ENCODE measurements at regions not wholly inside any gene's neighbourhood (a gene's known extent, or its start where the extent isn't known, plus 50 kb on each side); places are given as distances from the start of the nearest gene placed in this dataset.

DNA sequence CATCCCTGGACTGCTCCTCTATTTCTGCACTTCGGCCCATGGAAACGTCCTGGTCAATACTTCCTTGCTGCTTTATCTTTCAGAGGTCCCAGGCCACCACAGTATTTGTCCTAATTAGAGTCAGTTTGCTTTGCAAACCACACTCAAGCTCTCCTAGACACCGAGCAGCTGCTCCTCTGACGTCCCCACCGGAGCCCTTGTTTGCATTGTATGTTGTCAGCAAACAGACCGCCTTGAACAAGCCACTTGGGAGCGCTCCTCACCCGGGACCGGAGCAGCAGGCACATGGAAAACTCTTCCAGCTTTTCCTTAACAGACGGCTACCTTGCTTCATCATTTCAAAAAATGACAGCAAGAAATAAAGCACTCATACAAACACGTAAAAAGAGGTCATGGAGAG lies 51.5 kb upstream of the GTF3A start:
- TF ChIP-seq, protein P1, sequence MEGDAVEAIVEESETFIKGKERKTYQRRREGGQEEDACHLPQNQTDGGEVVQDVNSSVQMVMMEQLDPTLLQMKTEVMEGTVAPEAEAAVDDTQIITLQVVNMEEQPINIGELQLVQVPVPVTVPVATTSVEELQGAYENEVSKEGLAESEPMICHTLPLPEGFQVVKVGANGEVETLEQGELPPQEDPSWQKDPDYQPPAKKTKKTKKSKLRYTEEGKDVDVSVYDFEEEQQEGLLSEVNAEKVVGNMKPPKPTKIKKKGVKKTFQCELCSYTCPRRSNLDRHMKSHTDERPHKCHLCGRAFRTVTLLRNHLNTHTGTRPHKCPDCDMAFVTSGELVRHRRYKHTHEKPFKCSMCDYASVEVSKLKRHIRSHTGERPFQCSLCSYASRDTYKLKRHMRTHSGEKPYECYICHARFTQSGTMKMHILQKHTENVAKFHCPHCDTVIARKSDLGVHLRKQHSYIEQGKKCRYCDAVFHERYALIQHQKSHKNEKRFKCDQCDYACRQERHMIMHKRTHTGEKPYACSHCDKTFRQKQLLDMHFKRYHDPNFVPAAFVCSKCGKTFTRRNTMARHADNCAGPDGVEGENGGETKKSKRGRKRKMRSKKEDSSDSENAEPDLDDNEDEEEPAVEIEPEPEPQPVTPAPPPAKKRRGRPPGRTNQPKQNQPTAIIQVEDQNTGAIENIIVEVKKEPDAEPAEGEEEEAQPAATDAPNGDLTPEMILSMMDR (IDR thresholded peaks at IDR 0.05; ENCODE audit: borderline replicate concordance, extremely low read depth, low read length, poor library complexity, severe bottlenecking): no peak
- no peak for TF ChIP-seq EZH2 (IDR thresholded peaks at IDR 0.05; ENCODE audit: borderline replicate concordance, low read depth, low read length, severe bottlenecking)
